ENCODE measurements at regions not wholly inside any gene's neighbourhood (a gene's known extent, or its start where the extent isn't known, plus 50 kb on each side); places are given as distances from the start of the nearest gene placed in this dataset.

DNA sequence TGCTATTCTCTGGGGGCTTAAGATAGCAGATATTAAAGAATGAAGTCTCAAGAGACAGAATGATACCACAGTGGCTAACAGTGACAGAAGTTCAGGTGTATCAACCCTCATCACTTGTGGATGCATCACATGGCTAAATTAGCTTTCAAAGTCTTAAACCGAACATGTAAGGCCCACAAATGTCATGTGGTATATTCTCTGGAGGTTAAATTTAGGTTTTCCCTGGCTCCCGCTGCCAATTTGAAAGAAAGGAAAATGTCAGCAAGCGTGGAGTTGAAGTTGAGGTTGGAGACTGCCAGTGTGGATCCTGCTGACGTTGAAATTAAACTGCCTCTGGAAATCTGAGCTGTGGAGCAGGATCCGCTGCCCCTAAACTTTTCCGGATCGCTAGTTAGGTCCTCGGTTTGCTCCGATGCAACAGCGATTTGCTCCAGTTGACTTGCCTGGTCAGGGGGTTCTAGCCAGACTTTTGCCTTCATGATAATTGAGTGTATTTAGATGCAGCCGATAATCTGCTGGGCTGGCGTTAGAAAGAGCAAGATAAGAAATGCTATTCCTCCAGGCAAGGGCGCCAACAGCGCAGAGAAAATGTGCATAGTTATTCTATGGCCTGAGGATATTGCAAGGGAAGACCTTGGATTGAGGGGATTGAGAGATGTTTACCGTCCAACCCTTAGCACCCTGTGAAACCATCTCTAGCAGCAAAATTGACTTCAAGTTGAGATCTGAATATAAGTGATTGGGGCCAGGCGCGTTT is 443.9 kb downstream of the TMEM114 start:
- Histone ChIP-seq H3K9me3 (peaks cover 0 to 10% (median 3%) of the 10 kb centered on the region in 4 donors), H3K36me3 (no peaks in the 10 kb centered on the region), H3K4me3 (no peak overlapping the region), H3K27ac (replicated peaks in 1 of 4) (no peak overlapping the region), H3K27me3 (no peaks in the 10 kb centered on the region), H3K4me1 (no peaks in the 10 kb centered on the region)
- intact Hi-C loops (cut with DNase I), result no loop called here
- TF ChIP-seq, protein P1, sequence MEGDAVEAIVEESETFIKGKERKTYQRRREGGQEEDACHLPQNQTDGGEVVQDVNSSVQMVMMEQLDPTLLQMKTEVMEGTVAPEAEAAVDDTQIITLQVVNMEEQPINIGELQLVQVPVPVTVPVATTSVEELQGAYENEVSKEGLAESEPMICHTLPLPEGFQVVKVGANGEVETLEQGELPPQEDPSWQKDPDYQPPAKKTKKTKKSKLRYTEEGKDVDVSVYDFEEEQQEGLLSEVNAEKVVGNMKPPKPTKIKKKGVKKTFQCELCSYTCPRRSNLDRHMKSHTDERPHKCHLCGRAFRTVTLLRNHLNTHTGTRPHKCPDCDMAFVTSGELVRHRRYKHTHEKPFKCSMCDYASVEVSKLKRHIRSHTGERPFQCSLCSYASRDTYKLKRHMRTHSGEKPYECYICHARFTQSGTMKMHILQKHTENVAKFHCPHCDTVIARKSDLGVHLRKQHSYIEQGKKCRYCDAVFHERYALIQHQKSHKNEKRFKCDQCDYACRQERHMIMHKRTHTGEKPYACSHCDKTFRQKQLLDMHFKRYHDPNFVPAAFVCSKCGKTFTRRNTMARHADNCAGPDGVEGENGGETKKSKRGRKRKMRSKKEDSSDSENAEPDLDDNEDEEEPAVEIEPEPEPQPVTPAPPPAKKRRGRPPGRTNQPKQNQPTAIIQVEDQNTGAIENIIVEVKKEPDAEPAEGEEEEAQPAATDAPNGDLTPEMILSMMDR (IDR thresholded peaks at IDR 0.05), result no peak
- no peak for TF ChIP-seq POLR2AphosphoS5 (IDR thresholded peaks at IDR 0.05)
- no peak for TF ChIP-seq POLR2A (IDR thresholded peaks at IDR 0.05; ENCODE audit: low read depth)
- no peak for TF ChIP-seq EP300 (IDR thresholded peaks at IDR 0.05)
- WGBS, result 88% methylated on average over 17 of the region's 17 CpGs
- no peak for DNase-seq (ENCODE audit: extremely low spot score)

DNA sequence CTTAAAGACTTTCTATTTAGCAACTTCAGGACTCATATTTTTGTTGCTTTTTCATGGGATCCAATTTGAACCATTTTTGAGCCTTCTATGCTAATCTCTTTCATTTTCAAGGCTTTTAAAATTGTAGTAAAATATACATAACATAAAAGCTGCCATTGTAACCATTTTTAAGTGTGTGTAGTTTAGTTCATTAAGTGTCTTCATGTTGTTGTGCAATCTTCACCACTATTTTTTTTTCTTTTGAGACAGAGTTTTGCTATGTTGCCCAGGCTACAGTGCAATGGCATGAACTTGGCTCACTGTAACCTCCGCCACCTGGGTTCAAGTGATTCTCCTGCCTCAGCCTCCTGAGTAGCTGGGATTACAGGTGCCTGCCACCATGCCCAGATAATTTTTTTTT is 451.6 kb downstream of the TMEM114 start:
- WGBS, result 100% methylated on average over 1 of the region's 1 CpG
- DNase-seq (ENCODE audit: extremely low spot score), result no peak
- peaks cover 0 to 2% (median 0%) of the 10 kb centered on the region in 4 donors for H3K9me3 ChIP-seq
- no peaks in the 10 kb centered on the region for H3K36me3 ChIP-seq
- no peak overlapping the region for H3K4me3 ChIP-seq
- H3K27ac ChIP-seq (replicated peaks in 1 of 4), result no peak overlapping the region
- no peaks in the 10 kb centered on the region for H3K4me1 ChIP-seq
- H3K27me3 ChIP-seq, result no peaks in the 10 kb centered on the region
- TF ChIP-seq POLR2AphosphoS5 (IDR thresholded peaks at IDR 0.05), result no peak
- intact Hi-C loops (cut with DNase I), result no loop called here

DNA sequence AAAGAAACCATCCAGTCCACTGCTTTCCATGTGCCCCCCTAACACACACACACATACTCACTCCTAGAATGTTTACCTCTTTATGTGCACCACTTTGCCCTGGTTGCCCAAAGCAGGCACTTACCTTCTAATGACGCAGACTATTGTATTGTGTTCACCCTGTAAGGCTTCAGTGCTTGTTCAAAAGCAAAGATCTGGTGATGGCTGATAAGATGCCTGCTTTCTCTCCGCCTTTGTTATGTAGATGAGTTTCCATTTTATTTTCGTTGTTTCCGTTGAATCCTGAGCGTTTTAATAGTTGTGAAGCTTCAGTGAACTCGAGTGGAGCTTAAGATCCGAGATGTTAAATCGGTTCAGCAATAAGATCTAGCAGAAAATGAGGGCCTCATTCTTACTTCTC is 452.7 kb downstream of the TMEM114 start:
- Histone ChIP-seq H3K4me3 (no peak overlapping the region), H3K9me3 (peaks cover 0 to 2% (median 0%) of the 10 kb centered on the region in 4 donors), H3K27me3 (no peaks in the 10 kb centered on the region), H3K4me1 (no peaks in the 10 kb centered on the region), H3K27ac (replicated peaks in 1 of 4) (no peak overlapping the region), H3K36me3 (no peaks in the 10 kb centered on the region)
- no peak for DNase-seq (ENCODE audit: extremely low spot score)
- WGBS, result 61% methylated on average over 8 of the region's 8 CpGs
- intact Hi-C loops (cut with DNase I), result no loop called here
- TF ChIP-seq EP300 (IDR thresholded peaks at IDR 0.05) (no peak), POLR2AphosphoS5 (IDR thresholded peaks at IDR 0.05) (no peak), POLR2A (IDR thresholded peaks at IDR 0.05; ENCODE audit: low read depth) (no peak)
- TF ChIP-seq, protein P1 (IDR thresholded peaks at IDR 0.05), result no peak

DNA sequence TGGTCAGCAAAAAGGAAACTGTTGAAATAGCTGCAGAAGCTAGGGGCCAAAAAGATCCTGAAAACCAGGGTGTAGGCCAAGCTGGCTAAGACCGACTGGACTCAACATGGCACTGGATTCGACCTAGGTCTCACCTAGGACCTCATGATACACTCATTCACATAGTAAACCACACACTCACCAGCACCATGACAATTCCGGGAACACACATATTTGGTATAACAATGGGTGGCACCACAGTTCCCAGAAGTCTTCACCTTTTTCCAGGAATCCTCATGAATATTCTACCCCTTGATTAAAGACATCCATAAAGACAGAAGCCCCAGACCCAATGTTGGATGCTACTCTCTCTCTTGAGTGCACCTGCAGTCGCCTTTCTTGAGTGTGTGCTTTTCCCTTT is 460.1 kb downstream of the TMEM114 start:
- no peaks in the 10 kb centered on the region for H3K36me3 ChIP-seq
- no peak overlapping the region for H3K27ac ChIP-seq (replicated peaks in 1 of 4)
- no peak overlapping the region for H3K4me3 ChIP-seq
- no peaks in the 10 kb centered on the region for H3K4me1 ChIP-seq
- no peaks in the 10 kb centered on the region for H3K27me3 ChIP-seq
- 71% methylated on average over 4 of the region's 4 CpGs for WGBS
- intact Hi-C loops (cut with DNase I), result no loop called here
- no peak for DNase-seq (ENCODE audit: extremely low spot score)
- H3K9me3 ChIP-seq, result peaks cover 0 to 13% (median 4%) of the 10 kb centered on the region in 4 donors
- TF ChIP-seq, protein P1 (IDR thresholded peaks at IDR 0.05), result no peak
- TF ChIP-seq EP300 (IDR thresholded peaks at IDR 0.05), result no peak
- TF ChIP-seq POLR2A (IDR thresholded peaks at IDR 0.05; ENCODE audit: low read depth), result no peak
- TF ChIP-seq POLR2AphosphoS5 (IDR thresholded peaks at IDR 0.05), result no peak

DNA sequence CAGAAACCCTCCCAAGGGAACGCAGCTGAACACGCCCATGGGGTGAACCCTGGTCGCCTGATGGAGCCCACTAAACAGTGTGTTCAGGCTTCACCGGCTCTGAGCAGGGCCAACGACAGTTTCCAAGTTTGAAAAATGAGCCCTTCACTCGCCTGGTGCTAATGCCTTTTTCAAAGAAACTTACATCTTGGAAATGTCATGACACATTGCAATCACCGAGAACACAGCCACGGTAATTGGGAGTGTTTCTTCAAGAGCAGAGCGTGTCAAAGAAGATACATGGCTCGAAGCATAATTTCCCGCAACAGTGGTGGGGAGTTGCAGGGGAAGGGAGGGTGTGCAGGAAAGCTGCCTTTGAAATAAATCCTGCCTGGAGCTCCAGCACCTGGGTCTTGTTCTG is 463.2 kb downstream of the TMEM114 start:
- Histone ChIP-seq H3K36me3 (no peaks in the 10 kb centered on the region), H3K4me3 (no peak overlapping the region), H3K4me1 (no peaks in the 10 kb centered on the region), H3K27ac (replicated peaks in 1 of 4) (no peak overlapping the region), H3K9me3 (peaks cover 0 to 13% (median 4%) of the 10 kb centered on the region in 4 donors), H3K27me3 (no peaks in the 10 kb centered on the region)
- no peak for DNase-seq (ENCODE audit: extremely low spot score)
- WGBS, result 73% methylated on average over 11 of the region's 11 CpGs
- intact Hi-C loops (cut with DNase I), result no loop called here
- no peak for TF ChIP-seq EP300 (IDR thresholded peaks at IDR 0.05)
- TF ChIP-seq POLR2A (IDR thresholded peaks at IDR 0.05; ENCODE audit: low read depth), result no peak
- no peak for TF ChIP-seq POLR2AphosphoS5 (IDR thresholded peaks at IDR 0.05)
- TF ChIP-seq, protein P1 (IDR thresholded peaks at IDR 0.05), result no peak

Measured in esophagus muscularis mucosa (tissue), 4 donors.